GM21825 (cell line): ENCODE measurements at regions not wholly inside any gene's neighbourhood (a gene's known extent, or its start where the extent isn't known, plus 50 kb on each side); places are given as distances from the start of the nearest gene placed in this dataset.
A peak's percentile ranks its signal among the peaks of the same experiment; 100 is the strongest.

Experiments
- ATAC-seq: cut with Tn5 transposase; IDR thresholded peaks from one replicate; pipeline ENCODE4 v1.9.1; 2021; ENCODE audit warnings: mild to moderate bottlenecking, moderate library complexity; ENCODE audit not compliant: unreplicated experiment

DNA sequence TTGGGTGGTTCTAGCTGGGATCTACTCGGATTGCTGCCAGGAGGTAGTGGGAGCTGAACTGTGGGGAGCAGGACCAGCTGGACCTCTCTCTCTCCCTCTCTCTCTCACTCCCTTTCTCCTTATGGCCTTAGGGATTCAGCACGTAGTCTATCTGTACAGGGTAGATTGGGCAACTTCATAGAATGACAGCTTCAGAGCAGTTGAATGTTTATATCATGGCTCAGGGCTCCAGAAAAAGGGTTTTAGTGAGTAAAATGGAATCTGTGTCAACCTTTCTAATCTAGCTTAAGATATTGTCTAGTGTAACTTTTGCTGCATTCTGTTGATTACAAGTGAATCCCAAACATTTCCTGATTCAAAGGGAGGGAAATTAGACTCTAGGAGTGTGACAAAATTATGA, 127.7 kb upstream of the PDGFD start:
- ATAC-seq = no peak

DNA sequence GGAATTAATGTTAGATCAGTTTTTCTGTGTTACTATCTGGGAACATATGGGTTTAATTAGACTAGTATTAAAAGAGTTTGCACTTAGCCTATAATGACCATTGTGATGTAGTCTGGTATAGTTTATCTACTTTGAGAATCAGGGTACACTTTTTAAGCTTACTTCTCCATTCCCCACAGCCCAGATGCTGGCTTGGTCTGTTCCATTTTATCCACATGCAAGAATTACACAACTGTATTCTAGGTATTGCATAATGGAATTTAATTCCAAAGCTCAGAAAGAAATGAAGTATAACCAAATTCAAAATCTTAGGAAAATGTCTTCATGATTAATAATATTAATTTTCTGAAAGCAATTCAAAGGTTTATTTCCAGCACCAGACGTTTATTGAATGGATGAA, 122.2 kb upstream of the PDGFD start:
- ATAC-seq = no peak

GRCh38 chr11:104279587-104279986, 115.6 kb upstream of the PDGFD start:
- no peak for ATAC-seq

DNA sequence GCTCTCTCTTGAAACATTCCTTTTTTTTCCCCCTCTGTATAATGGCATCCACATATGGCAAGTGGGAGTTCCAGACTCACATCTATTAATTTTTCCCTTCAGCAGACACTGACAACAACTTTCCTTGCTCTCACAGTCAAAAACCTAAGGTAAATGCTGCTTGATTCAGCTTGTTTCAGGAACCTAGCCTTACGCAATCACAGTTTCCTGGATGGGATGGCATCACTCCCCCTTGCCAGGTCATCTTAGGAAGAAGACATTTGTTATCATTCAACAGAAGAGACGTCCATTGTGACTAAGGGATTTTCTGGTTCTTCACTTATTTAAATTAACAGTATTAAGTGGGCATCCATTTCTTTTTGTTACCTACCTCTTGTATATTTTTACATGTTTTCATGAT, 112.0 kb upstream of the PDGFD start:
- no peak for ATAC-seq

DNA sequence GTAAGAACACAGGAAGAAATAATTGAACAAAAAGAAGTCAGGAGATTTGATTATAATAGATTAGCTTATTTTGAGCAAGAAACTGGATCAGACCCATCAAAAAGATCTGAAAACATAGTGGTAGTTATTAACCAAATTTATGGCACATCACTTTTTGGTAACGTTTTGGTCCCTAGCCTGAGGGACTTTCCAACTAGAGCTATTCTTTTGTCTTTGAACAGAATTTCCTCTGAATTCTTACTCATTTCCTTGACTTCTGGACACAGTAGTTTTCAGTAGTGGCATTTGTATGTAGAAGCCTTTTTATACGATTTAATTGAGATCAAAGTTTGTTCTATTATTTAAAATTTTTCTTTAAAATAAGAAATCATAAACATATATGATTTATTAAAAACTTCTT, 96.5 kb upstream of the PDGFD start:
- ATAC-seq = no peak

GRCh38 chr11:104259121-104259610, 95.2 kb upstream of the PDGFD start:
- ATAC-seq = no peak

GRCh38 chr11:104256525-104256924, 92.6 kb upstream of the PDGFD start:
- no peak for ATAC-seq

DNA sequence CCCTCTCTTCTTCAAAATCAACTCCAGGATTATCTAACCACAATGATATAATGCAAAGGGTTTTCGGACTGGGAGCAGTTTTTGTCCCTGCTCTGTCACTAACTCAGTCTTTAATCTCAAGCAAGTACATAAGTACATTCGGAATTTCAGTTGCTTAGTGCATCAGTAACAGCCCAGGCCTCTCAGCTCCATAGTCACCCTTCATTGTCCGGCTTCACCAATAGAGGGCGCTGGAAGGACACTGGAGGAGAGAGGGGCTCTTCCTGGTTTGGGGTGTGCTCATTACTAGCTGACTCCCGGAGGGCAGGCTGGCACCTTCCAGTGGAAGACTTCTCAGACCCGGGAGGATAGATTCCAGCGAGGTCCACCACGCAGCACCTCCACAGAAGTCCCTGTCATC, 90.4 kb upstream of the PDGFD start:
- ATAC-seq = peak; percentile 82

- no peak for ATAC-seq
Observed at GRCh38 chr11:104246590-104246989, 82.6 kb upstream of the PDGFD start.

- ATAC-seq = no peak
Observed at GRCh38 chr11:104238916-104239315, 75.0 kb upstream of the PDGFD start.

- no peak for ATAC-seq
Observed at GRCh38 chr11:104225047-104225446, 61.1 kb upstream of the PDGFD start.

- ATAC-seq = no peak
Observed at GRCh38 chr11:104222464-104222863, 58.5 kb upstream of the PDGFD start.

DNA sequence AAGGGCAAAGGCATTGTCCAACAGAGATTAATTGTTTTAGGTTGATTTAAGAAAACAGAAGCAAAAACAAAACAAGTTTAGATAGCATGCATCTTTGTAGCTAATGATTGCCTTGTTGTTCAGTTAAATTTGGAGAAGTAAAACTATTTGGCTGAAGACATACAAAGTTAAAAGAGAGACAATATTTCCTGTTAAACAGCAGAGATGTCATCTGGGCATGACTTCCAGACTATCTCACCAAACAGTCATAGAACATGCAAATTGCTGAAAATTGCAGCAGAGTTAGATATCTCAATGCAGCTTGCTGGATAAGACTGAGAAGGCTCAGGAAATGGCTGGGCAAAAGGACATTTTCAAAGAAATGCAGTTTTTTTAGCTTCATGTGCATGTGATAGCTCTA, 57.5 kb upstream of the PDGFD start:
- no peak for ATAC-seq

GRCh38 chr11:104219096-104219495, 55.1 kb upstream of the PDGFD start:
- ATAC-seq = no peak

GRCh38 chr11:104214517-104214916, 50.6 kb upstream of the PDGFD start:
- no peak for ATAC-seq
